RWPE1 (cell line): ENCODE measurements at regions not wholly inside any gene's neighbourhood (a gene's known extent, or its start where the extent isn't known, plus 50 kb on each side); places are given as distances from the start of the nearest gene placed in this dataset.

Experiments used
- CTCF ChIA-PET: fragments of 350-600 bp; sonication (Branson Sonifier 250); formaldehyde crosslinking; extraction: SDS; loops from one replicate; lab custom pipeline; 2021; lab: Yijun Ruan, JAX
- POLR2A ChIA-PET: fragments of 400-600 bp; formaldehyde crosslinking; extraction: SDS; loops from one replicate; lab custom pipeline; 2020; ENCODE audit warnings: antibody characterized with exemption; ENCODE audit not compliant: low non-redundant PET; lab: Yijun Ruan, JAX
- DNase-seq: peaks from one replicate; pipeline ENCODE4 v3.0.0; 2012; ENCODE audit warnings: low spot score
- H3K27ac ChIP-seq: fragments of 450-650 bp; 2 replicates; pipeline ENCODE4 v1.5.1; 2017
- TF ChIP-seq, protein P1 (sequence below): fragments of 450-650 bp; conservative IDR thresholded peaks from 2 replicates; pipeline ENCODE4 v1.5.1; 2017; ENCODE audit warnings: low read depth, mild to moderate bottlenecking

DNA sequence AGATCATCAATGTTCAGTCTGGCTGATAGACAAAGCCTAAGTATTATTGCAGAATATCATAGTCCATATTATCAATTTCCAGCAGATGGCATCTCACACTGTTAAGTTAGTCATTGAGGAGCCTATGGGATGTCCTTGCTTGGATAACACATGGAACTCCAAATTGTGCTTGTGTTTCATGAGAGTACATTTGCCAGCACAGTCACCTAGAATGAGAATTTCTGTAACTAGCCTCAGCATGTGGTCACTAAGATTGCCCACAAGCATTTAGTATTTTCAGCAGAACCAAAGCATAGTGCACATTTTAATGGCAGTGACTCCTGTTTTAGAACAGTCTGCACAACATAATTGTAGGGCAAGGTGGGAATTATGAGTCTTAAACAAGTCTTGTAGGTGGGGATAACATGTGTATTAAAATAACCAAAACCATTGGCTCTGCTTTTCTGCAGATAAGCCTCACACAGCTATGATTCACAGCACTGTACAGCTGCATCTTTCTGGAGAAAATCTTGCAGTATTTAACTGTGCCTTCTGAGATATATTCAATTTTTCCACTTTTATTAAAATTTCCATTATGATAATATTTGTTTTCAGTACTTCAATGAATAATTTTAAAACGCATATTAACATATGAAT lies 882.8 kb upstream of the SOX9 start:
- POLR2A ChIA-PET, result no interaction called here

DNA sequence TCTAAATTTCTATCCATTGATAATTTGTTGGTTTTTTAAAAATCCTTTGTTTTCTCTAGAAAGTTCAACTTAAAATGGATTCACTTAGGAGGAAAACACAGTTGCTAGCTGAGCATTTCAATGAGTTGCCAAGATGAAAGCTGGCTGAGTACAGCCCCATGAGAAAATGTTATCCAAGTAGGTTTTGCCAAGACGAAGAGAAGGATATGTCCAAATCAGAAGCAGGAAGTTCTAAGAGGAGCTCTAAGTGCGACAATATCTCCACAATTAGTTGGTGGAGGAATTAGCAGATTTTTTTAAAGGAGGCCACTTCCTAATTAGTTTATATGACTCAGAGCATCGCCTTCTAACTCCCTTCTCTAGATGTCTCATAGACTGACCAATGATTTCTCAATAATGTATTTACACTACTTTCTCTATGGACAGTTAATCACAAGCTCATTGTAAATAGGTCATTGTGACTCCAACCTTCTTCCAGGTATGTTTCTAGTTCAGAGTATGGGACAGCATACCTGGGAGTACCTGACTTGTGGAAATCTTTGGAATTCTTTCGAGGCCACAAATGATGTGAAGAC lies 873.3 kb upstream of the SOX9 start:
- POLR2A ChIA-PET, result no interaction called here
- CTCF ChIA-PET, result interaction anchor here (0.5 to 0.6 kb wide), 3 partner anchors 12 to 255 kb away, joined by 3 to 5 read pairs (median 3); no protein-coding TSS in a partner anchor
- H3K27ac ChIP-seq, result no peak overlapping the region
- no peak for DNase-seq
- TF ChIP-seq, protein P1, sequence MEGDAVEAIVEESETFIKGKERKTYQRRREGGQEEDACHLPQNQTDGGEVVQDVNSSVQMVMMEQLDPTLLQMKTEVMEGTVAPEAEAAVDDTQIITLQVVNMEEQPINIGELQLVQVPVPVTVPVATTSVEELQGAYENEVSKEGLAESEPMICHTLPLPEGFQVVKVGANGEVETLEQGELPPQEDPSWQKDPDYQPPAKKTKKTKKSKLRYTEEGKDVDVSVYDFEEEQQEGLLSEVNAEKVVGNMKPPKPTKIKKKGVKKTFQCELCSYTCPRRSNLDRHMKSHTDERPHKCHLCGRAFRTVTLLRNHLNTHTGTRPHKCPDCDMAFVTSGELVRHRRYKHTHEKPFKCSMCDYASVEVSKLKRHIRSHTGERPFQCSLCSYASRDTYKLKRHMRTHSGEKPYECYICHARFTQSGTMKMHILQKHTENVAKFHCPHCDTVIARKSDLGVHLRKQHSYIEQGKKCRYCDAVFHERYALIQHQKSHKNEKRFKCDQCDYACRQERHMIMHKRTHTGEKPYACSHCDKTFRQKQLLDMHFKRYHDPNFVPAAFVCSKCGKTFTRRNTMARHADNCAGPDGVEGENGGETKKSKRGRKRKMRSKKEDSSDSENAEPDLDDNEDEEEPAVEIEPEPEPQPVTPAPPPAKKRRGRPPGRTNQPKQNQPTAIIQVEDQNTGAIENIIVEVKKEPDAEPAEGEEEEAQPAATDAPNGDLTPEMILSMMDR, result no peak

More for the DNA sequence above, 882.8 kb upstream of the SOX9 start:
- CTCF ChIA-PET, result interaction anchor here (0.5 kb wide), 1 partner anchor 108 kb away, joined by 3 read pairs; no protein-coding TSS in a partner anchor
- H3K27ac ChIP-seq, result no peak overlapping the region
- DNase-seq, result peak; percentile 39
- TF ChIP-seq, protein P1, result peak; percentile 40

DNA sequence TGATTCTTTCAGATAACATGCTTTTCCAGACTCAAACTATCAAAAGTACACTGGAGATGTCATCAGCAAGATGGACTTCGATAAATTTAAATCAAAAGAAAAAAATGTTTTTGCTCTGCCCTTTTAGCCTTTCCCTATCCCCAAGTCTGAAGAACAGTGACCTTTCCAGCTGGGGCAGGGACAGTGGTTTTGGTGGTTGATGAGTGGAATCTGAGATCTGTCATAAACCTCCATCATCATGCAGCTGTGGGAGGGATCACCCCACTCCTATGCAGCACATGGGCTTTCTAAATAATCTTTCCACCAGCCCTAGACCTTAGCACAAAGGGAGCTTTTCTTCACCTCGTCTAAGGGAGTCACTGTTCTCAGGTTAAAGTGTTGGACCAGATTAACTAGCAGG lies 869.5 kb upstream of the SOX9 start:
- TF ChIP-seq, protein P1, result no peak
- POLR2A ChIA-PET, result no interaction called here
- no peak for DNase-seq
- H3K27ac ChIP-seq, result no peak overlapping the region
- CTCF ChIA-PET, result no interaction called here

DNA sequence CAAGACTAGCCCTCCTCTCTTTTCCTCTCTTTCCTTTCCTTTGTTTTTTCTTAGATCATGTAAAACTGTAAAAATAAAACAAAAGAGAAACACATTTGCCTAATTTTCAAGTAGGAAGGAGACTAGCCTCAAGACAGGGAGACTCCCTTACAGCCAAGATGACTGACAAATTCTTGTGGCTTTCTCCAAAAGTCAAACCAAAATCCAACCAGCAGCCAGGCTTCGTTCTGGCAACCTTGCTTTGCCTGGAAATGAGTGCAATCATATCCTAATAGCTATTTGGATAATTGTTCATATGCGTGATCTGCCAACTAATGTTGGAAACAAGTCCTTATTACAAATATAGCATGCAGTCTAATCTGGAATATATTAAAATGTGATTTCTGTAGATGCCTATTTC lies 868.9 kb upstream of the SOX9 start:
- CTCF ChIA-PET, result interaction anchor here (0.5 kb wide), 1 partner anchor 398 kb away, joined by 3 read pairs; no protein-coding TSS in a partner anchor
- TF ChIP-seq, protein P1, result no peak
- DNase-seq, result no peak
- no peak overlapping the region for H3K27ac ChIP-seq
- POLR2A ChIA-PET, result no interaction called here

DNA sequence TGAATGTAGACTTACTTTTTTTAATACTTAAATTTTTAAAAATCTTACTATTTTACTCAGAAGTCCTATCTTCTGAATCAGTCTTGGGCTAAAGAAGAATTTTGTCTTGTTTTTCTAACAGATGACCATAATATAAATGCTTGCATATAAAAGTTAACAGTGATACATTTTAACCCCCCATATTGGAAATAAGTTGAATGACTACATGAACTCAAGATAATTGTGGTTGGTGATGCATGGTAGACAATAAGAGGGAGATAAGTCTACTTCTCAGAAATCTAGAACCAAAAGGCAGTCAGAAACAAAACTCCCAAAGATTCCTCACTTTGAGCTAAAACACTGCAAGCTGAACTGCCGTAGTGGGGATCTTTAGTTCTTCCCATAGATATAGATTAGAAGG lies 868.4 kb upstream of the SOX9 start:
- POLR2A ChIA-PET, result no interaction called here
- TF ChIP-seq, protein P1, result no peak
- no peak overlapping the region for H3K27ac ChIP-seq
- CTCF ChIA-PET, result interaction anchor here (0.5 kb wide), 1 partner anchor 398 kb away, joined by 3 read pairs; no protein-coding TSS in a partner anchor
- DNase-seq, result no peak

DNA sequence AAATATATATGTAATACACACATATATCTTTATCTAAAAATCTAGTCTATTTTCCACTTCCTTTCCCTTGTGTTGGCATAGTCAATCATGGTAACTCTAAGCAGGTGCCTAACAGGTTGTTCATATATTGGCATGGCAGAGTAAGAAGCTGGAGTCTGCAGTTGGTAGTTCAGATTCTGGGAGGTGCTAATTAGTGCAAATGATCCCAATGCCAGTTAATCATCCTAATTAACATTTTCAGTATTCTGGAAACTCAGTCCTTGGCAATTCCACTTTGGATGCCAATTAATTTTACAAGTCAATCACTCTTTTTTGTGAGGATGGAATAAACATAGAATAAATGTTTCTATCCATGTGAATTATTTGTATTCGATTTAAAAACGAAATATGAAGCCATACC lies 863.7 kb upstream of the SOX9 start:
- ChIA-PET CTCF (no interaction called here), POLR2A (no interaction called here)
- no peak for DNase-seq
- TF ChIP-seq, protein P1, result no peak
- no peak overlapping the region for H3K27ac ChIP-seq
